Lower lobe of right lung (tissue), 2 donors: ENCODE measurements at regions not wholly inside any gene's neighbourhood (a gene's known extent, or its start where the extent isn't known, plus 50 kb on each side); places are given as distances from the start of the nearest gene placed in this dataset.
"Not testable (repeated sequence)": the region's sequence is repeated elsewhere in the genome, so short reads cannot be mapped to it uniquely, and the experiment has no call there.

Experiments
- ATAC-seq, 2 donors: fragments of 200-7000 bp; cut with Tn5 transposase; one replicate each; pipeline ENCODE4 v1.9.1; 2020 to 2022; ENCODE audit warnings: mild to moderate bottlenecking in 2 of 2, moderate library complexity in 2 of 2
- DNase-seq: peaks from one replicate; pipeline ENCODE4 v3.0.0-alpha.2; 2020
- H3K27ac ChIP-seq: fragments of 200-600 bp; one replicate; pipeline ENCODE4 v1.8.0; 2022
- H3K27me3 ChIP-seq: fragments of 200-600 bp; one replicate; pipeline ENCODE4 v1.8.0; 2022; ENCODE audit warnings: low read depth
- H3K36me3 ChIP-seq: fragments of 200-600 bp; one replicate; pipeline ENCODE4 v1.8.0; 2022; ENCODE audit warnings: mild to moderate bottlenecking
- H3K4me1 ChIP-seq: fragments of 200-600 bp; one replicate; pipeline ENCODE4 v1.8.0; 2022
- H3K4me3 ChIP-seq: fragments of 200-600 bp; one replicate; pipeline ENCODE4 v1.8.0; 2022; ENCODE audit warnings: mild to moderate bottlenecking
- H3K9me3 ChIP-seq: fragments of 200-600 bp; one replicate; pipeline ENCODE4 v1.8.0; 2022
- intact Hi-C: fragments of 100-400 bp; cut with DNase I; formaldehyde crosslinking; loops from one replicate; pipeline ENCODE4 v1.11.0; 2022
- TF ChIP-seq, protein P1 (sequence below): fragments of 200-600 bp; IDR thresholded peaks from one replicate; pipeline ENCODE4 v1.8.0; 2022; ENCODE audit warnings: antibody characterized with exemption, mild to moderate bottlenecking
- donor health status: DM: no; HTN: yes; CAD: no; lungs with severe emphysema.

DNA sequence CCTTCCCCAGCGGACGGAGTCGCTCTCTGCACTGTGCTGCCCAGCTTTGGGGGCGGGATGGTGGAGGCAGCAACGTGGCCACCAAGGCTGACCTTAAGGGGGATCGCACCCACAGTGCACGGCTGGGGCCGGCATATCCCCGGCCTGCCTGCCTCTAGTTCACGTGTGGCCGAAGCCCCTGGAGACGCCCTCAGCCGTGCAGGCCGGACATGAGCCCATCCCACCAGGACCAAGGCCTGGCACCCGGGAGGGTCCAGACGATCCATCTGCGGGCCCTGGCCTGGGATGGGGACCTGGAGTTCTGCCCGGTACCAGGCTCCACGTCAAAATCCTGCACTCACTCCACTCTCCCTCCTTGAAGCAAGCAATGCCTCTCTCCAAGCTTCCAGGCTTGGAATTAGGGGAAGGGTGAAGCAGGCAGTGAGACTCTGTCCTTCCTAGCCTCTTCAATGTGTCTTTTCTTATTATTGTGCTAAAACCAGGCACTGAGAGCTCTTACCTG, 520.8 kb downstream of the REEP3 start:
- H3K27me3 ChIP-seq: no peaks in the 10 kb centered on the region
- H3K27ac ChIP-seq: no peak overlapping the region
- intact Hi-C loops: no loop called here
- peaks cover 10% of the 10 kb centered on the region for H3K4me1 ChIP-seq
- H3K36me3 ChIP-seq: no peaks in the 10 kb centered on the region
- ATAC-seq (no peak), DNase-seq (no peak)
- TF ChIP-seq, protein P1, sequence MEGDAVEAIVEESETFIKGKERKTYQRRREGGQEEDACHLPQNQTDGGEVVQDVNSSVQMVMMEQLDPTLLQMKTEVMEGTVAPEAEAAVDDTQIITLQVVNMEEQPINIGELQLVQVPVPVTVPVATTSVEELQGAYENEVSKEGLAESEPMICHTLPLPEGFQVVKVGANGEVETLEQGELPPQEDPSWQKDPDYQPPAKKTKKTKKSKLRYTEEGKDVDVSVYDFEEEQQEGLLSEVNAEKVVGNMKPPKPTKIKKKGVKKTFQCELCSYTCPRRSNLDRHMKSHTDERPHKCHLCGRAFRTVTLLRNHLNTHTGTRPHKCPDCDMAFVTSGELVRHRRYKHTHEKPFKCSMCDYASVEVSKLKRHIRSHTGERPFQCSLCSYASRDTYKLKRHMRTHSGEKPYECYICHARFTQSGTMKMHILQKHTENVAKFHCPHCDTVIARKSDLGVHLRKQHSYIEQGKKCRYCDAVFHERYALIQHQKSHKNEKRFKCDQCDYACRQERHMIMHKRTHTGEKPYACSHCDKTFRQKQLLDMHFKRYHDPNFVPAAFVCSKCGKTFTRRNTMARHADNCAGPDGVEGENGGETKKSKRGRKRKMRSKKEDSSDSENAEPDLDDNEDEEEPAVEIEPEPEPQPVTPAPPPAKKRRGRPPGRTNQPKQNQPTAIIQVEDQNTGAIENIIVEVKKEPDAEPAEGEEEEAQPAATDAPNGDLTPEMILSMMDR: no peak
- H3K9me3 ChIP-seq: no peaks in the 10 kb centered on the region
- no peak overlapping the region for H3K4me3 ChIP-seq

DNA sequence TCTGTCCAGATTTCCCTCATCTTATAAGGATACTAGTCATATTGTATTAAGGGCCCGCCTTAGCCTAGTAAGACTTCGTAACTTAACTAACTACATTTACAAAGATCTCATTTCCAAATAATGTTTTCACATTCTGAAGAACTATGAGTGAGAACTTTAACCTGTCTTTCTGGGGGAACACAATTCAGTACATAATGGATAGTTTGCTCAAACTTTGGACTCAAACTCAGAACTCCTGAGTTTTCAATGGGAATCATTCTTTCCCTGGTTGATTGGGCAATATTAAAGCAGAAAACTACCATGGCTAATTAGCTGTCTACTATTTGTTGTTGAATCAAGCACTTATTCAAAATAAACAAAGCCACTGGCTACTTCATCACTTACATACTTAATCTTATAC, 522.9 kb downstream of the REEP3 start:
- no peak for DNase-seq
- intact Hi-C loops: no loop called here
- Histone ChIP-seq H3K36me3 (no peaks in the 10 kb centered on the region), H3K9me3 (no peaks in the 10 kb centered on the region), H3K27me3 (no peaks in the 10 kb centered on the region), H3K27ac (no peak overlapping the region), H3K4me3 (no peak overlapping the region), H3K4me1 (peaks cover 10% of the 10 kb centered on the region)
- ATAC-seq: no peak
- TF ChIP-seq, protein P1: no peak

DNA sequence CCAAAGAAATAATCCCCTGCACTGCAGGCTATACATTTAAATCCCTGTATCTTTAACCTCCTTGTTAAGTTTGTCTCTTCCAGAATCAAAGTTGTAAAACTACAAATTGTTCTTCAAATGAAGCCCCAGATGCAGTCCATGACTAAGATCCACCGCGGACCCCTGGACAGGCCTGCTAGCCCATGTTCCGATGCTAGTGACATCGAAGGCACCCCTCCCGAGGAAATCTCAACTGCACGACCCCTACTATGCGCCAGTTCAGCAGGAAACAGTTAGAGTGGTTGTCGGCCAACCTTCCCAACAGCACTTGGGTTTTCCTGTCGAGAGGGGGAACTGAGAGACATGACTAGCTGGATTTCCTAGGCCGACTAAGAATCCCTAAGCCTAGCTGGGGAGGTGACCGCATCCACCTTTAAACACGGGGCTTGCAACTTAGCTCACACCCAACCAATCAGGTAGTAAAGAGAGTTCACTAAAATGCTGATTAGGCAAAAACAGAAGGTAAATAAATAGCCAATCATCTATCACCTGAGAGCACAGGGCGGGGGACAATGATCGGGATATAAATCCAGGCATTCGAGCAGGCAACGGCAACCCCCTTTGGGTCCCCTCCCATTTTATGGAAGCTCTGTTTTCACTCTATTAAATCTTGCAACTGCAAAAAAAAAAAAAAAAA, 523.9 kb downstream of the REEP3 start:
- H3K27me3 ChIP-seq, H3K27ac ChIP-seq, H3K36me3 ChIP-seq, ATAC-seq, H3K9me3 ChIP-seq, H3K4me3 ChIP-seq, DNase-seq, intact Hi-C loops: not testable (repeated sequence)
- peaks cover 10% of the 10 kb centered on the region for H3K4me1 ChIP-seq

DNA sequence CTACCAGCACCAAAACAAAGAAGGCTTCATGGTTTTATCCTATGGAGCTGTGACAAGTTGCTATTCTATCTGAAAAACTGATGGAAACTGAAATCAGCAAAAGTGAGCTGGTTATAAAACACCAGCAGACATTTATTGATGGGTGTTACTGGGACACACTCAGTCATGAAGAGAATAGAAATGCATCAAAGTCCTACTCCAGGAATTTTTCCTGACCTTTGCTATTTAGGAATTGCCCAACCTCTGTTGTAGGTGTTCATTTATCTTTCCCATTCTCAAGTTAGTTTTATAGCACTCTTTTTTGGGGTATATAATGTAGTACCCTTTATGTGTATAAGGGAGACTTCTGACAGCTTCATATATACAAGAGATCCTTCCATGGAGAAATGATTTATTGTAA, 533.2 kb downstream of the REEP3 start:
- H3K4me1 ChIP-seq: no peaks in the 10 kb centered on the region
- no peak for ATAC-seq
- H3K27ac ChIP-seq: no peak overlapping the region
- no peak overlapping the region for H3K4me3 ChIP-seq
- peaks cover 3% of the 10 kb centered on the region for H3K27me3 ChIP-seq
- intact Hi-C loops: no loop called here
- no peaks in the 10 kb centered on the region for H3K36me3 ChIP-seq
- no peak for DNase-seq
- H3K9me3 ChIP-seq: no peaks in the 10 kb centered on the region
- TF ChIP-seq, protein P1: no peak

DNA sequence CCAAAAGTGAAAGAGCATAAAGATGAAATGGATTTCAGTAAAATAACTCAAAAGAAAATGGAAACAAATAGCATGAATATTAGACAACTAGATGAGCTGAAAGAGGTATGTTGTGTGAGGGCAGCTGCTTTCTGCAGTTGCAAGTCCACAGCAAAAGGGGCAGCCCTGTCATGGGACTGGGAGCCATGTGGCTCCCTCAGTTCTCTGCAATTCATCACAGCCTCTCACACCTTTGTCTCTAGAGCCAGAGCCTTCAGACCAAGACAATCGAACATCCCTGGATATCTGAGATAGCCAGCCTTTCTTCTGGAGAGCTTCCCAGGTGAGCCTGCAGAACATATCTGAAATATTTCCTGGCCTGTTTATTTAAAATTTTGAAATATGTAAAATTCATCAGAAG, 538.7 kb downstream of the REEP3 start:
- no peak overlapping the region for H3K4me3 ChIP-seq
- no peak overlapping the region for H3K27ac ChIP-seq
- intact Hi-C loops: no loop called here
- no peaks in the 10 kb centered on the region for H3K4me1 ChIP-seq
- ATAC-seq (no peak), DNase-seq (no peak)
- peaks cover 3% of the 10 kb centered on the region for H3K27me3 ChIP-seq
- TF ChIP-seq, protein P1: no peak
- H3K36me3 ChIP-seq: no peaks in the 10 kb centered on the region
- H3K9me3 ChIP-seq: no peaks in the 10 kb centered on the region

DNA sequence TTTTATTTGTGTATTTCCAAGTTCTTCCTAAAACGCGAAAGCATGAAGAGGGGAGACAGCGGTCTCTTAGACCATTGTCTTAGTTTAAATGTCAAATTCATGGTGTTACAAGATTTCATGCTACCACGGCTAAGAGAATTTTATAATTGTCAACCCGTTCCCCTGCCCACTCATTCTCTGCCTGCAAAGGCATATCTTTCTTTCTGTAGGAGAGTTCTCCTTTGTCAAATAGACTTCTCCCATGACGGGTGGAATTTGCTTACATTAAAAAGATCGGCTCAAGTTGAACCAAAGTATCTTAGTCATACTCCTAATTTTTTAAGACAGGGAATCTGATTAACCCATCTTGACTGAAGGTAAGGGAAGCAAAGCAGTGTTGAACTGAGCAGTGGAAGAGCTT, 539.2 kb downstream of the REEP3 start:
- peaks cover 3% of the 10 kb centered on the region for H3K27me3 ChIP-seq
- no peaks in the 10 kb centered on the region for H3K9me3 ChIP-seq
- intact Hi-C loops: no loop called here
- no peak for ATAC-seq
- TF ChIP-seq, protein P1: no peak
- H3K36me3 ChIP-seq: no peaks in the 10 kb centered on the region
- H3K4me1 ChIP-seq: no peaks in the 10 kb centered on the region
- no peak overlapping the region for H3K27ac ChIP-seq
- DNase-seq: no peak
- no peak overlapping the region for H3K4me3 ChIP-seq
